ENCODE measurements at regions not wholly inside any gene's neighbourhood (a gene's known extent, or its start where the extent isn't known, plus 50 kb on each side); places are given as distances from the start of the nearest gene placed in this dataset.

- intact Hi-C loops (cut with DNase I): no loop called here
Observed at GRCh38 chr14:41146391-41146790, 460.3 kb upstream of the LRFN5 start.

DNA sequence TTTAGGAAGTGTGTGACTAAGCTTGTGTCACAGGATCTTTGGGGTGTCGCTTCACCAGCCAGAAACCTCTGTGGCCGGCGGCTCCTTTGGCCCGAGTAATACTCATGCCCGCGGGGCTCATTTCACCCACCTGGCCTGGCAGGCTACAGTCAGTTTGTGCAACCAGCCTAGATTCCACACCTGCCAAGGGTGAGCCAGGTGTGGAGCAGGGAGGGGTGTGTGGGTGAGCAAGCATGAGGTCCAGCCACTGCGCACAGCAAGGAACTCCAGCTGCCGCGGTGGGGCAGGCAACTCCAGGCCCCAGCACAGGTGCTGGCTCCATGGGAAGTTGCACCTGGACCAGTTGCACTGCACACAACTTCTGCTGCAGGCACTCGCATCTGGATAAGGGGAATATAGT, 462.3 kb upstream of the LRFN5 start:
- no peak for DNase-seq
- intact Hi-C loops (cut with DNase I): no loop called here

More at GRCh38 chr14:41146391-41146790, 460.3 kb upstream of the LRFN5 start:
- DNase-seq: no peak

DNA sequence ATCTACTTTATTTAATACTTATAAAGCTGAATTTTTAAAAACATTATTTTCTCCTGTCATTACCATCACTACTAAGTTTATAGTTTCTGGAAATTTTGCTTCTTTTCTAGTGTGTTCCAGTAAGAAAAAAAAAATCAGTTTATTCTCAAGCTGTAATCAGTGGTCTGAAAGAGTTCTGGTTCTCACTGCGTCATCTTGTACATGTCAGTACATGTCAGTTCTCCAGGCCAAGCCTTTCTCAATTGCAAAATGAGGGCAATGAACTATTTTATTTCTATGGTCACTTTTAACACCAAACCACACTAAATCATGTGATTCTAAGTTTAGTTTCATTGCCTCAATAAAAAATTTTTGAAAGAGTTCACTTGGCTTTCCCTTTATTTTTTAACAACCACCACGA, 468.9 kb upstream of the LRFN5 start:
- intact Hi-C loops (cut with DNase I): loop anchor here (10.0 kb wide), 1 partner anchor 67 kb away; no protein-coding TSS in a partner anchor
- no peak for DNase-seq

GRCh38 chr14:41130274-41130673, 476.4 kb upstream of the LRFN5 start:
- intact Hi-C loops (cut with DNase I): loop anchor here (10.0 kb wide), 1 partner anchor 75 kb away; no protein-coding TSS in a partner anchor
- no peak for DNase-seq

- no peak for DNase-seq
Observed at GRCh38 chr14:41120402-41120801, 486.3 kb upstream of the LRFN5 start.

DNA sequence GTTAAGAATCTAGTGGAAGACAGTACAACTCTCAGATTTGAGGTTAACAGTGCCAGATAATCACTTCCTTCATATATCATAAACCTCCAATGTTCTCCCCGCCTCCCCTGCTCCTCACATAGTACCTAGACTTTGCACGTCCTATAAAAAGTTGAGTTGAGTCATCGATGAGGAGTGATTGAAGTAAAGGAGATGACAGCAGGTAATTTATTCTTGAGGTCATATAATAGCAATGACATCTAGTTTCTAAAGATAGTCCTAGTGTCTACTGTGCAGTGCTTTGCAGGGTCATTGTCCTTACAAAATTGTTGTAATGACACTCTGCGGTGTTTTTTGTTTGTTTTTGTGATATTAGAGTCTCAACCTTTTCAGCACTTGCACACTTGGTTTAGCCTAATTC, 510.5 kb upstream of the LRFN5 start:
- intact Hi-C loops (cut with DNase I): no loop called here
- no peak for DNase-seq

More at GRCh38 chr14:41120402-41120801, 486.3 kb upstream of the LRFN5 start:
- intact Hi-C loops (cut with DNase I): no loop called here

GRCh38 chr14:41087056-41087455, 519.6 kb upstream of the LRFN5 start:
- intact Hi-C loops (cut with DNase I): no loop called here
- no peak for DNase-seq

DNA sequence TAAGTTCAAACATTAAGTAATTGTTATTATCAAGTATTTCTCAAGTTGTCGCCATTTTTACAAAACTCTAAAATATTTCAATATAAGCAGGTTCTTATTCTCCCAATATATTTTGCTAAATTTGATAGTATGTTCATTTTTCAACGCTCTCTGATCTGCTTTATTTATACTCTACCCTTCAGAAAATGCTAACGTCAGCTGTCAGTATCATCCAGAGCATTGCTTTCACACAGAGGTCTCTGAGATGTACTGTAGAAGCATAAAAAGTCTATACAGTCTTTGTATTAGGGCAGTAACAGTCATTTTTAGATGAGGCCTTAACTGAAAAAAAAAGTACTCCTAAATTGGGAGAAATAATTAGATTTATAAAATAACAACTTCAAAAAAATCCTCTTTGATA, 533.1 kb upstream of the LRFN5 start:
- intact Hi-C loops (cut with DNase I): no loop called here

GRCh38 chr14:41072776-41073175, 533.9 kb upstream of the LRFN5 start:
- intact Hi-C loops (cut with DNase I): no loop called here
- DNase-seq: no peak

More for the DNA sequence above, 533.1 kb upstream of the LRFN5 start:
- no peak for DNase-seq

GRCh38 chr14:41071351-41071750, 535.3 kb upstream of the LRFN5 start:
- DNase-seq: no peak
- intact Hi-C loops (cut with DNase I): no loop called here

- DNase-seq: no peak
- intact Hi-C loops (cut with DNase I): no loop called here
Observed at GRCh38 chr14:41062826-41063225, 543.9 kb upstream of the LRFN5 start.

GRCh38 chr14:41055589-41055988, 551.1 kb upstream of the LRFN5 start:
- intact Hi-C loops (cut with DNase I): no loop called here
- DNase-seq: no peak

GRCh38 chr14:41051801-41052200, 554.9 kb upstream of the LRFN5 start:
- DNase-seq: no peak
- intact Hi-C loops (cut with DNase I): no loop called here

GRCh38 chr14:41047763-41048162, 558.9 kb upstream of the LRFN5 start:
- intact Hi-C loops (cut with DNase I): no loop called here
- DNase-seq: no peak

DNA sequence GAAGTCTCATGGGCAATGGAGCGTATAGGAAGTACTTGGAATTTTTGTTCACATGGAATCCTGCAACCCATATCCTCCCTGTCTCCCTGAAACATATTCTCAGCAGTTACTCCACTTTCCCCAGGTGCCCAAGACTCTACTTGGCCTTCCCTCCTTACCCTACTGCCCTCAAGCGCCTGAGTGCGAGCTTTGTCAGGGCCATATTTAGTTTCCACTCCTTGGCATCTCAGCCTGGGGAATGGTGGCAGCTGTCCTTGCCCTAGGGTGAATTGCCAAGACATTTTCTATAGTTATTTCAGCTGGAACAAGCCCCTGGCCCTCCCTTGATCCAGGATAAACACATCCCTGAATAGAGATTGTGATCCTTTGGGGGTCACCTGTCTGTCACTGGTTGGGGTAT, 569.3 kb upstream of the LRFN5 start:
- intact Hi-C loops (cut with DNase I): no loop called here
- DNase-seq: no peak

DNA sequence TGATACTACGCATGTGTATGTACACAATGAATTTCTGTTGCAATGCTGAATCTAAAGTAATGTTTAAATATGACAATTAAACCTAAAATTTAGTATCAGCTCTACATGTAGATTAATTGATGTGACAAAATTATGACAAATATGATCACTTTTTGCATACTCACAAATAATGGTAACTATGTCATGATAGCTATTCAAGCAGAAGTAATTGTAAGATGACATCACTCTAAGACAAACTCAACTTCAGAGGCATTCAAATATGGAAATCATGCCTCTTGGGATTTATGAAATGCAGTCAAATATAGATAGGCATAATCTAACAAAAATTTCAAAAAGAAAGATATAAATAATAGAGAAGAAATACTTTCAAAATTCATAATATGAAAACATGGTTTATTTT, 571.7 kb upstream of the LRFN5 start:
- DNase-seq: no peak
- intact Hi-C loops (cut with DNase I): no loop called here

DNA sequence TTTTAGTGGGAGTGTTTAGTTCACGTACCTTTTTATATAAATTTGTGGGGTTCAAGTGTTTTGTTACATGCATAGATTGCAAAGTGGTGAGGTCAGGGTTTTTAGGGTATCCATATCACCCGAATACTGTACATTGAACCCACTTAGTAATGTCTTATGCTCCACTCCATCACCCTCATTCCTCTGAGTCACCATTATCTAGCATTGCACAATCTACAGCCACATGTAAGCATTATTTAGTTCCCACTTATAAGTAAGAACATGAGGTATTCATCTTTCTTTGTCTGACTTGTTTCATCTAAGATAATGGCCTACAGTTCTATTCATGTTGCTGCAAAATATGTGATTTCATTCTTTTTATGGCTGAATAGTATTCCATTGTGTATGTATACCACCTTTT, 583.7 kb upstream of the LRFN5 start:
- intact Hi-C loops (cut with DNase I): no loop called here

DNA sequence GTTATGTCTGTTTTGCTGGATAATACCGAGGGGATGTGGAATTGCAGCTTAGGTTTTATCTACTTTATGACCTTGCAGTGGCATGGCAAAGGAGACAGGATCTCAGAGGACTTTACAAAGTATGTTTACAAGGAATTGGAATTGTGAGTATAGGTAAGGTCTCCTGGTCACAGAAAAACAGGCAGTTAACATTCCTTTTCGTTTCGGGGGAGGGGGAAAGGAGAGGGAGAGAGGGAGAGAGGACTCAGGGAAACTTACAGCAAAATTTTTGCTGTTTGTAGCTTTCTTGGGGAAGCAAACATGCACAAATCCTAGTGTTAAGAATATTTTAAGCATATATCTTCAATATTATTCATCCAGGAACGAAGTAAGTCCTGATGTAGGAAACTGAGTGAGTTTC, 590.5 kb upstream of the LRFN5 start:
- no peak for DNase-seq
- intact Hi-C loops (cut with DNase I): no loop called here

More for the DNA sequence above, 583.7 kb upstream of the LRFN5 start:
- DNase-seq: no peak

- no peak for DNase-seq
- intact Hi-C loops (cut with DNase I): no loop called here
Observed at GRCh38 chr14:41000350-41000749, 606.3 kb upstream of the LRFN5 start.

DNA sequence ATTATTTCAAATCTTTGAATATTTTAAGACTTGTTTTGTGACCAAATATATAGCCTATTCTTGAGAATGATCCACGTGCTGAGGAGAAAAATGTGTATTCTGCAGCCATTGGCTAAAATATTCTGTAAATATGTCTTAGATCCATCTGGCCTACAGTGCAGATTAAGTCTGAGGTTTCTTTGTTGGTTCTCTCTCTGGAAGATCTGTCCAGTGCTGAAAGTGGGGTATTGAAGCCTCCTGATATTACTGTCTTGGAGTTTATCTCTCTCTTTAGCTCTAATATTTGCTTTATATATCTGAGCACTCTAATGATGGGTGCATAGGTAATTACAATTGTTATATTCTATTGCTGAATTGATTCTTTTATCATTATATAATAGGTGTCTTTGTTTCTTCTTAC, 617.4 kb upstream of the LRFN5 start:
- no peak for DNase-seq
- intact Hi-C loops (cut with DNase I): no loop called here

DNA sequence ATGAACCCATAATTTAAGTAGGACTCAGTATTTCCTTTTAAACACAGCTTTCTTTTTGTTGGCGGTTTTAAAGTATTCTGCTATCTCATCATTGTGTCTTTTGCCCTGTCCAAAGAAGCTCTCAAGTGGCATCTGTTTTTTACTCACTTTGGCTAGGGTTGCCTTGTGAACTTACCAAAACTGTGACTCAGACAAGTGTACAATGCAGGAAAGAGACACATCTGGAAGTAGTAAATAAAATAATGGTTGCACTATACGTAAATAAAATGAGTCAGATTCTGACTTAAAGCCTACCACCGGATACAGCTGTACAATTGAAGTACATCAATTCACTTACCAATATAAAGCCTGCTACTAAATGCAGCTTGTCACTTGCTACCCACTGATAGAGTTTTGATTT, 619.2 kb upstream of the LRFN5 start:
- intact Hi-C loops (cut with DNase I): no loop called here
- no peak for DNase-seq

- DNase-seq: no peak
- intact Hi-C loops (cut with DNase I): no loop called here
Observed at GRCh38 chr14:40986655-40987054, 620.0 kb upstream of the LRFN5 start.
